Fibroblast of lung (primary cell): ENCODE measurements at regions not wholly inside any gene's neighbourhood (a gene's known extent, or its start where the extent isn't known, plus 50 kb on each side); places are given as distances from the start of the nearest gene placed in this dataset.

Source experiments
- CTCF ChIP-seq, 2 donors: IDR thresholded peaks in 1 of 2; conservative IDR thresholded peaks in 1 of 2; 1 replicate in 1 of 2; 2 replicates in 1 of 2; pipeline ENCODE4 v1.5.1; 2011 to 2012; ENCODE audit warnings: low read length in 2 of 2, control low read depth in 1 of 2, inconsistent platforms in 1 of 2, low read depth in 1 of 2, mild to moderate bottlenecking in 1 of 2
- EZH2 ChIP-seq: IDR thresholded peaks from 2 replicates; pipeline ENCODE4 v1.5.1; 2012; ENCODE audit warnings: low read length, control low read depth, mild to moderate bottlenecking; ENCODE audit errors: missing control alignments

GRCh38 chr3:31476209-31476608, 56.5 kb upstream of the STT3B start:
- no peak for TF ChIP-seq CTCF (conservative IDR thresholded peaks at IDR 0.05 in 1 of 2, IDR thresholded peaks at IDR 0.05 in 1 of 2; ENCODE audit: low read depth in 1 of 2, low read length in 2 of 2)
- TF ChIP-seq EZH2 = no peak
